GM18502 (cell line): ENCODE measurements at regions not wholly inside any gene's neighbourhood (a gene's known extent, or its start where the extent isn't known, plus 50 kb on each side); places are given as distances from the start of the nearest gene placed in this dataset.

Experiments used
- ATAC-seq: cut with Tn5 transposase; IDR thresholded peaks from one replicate; pipeline ENCODE4 v1.9.1; 2021; ENCODE audit warnings: mild to moderate bottlenecking; ENCODE audit not compliant: unreplicated experiment, poor library complexity

DNA sequence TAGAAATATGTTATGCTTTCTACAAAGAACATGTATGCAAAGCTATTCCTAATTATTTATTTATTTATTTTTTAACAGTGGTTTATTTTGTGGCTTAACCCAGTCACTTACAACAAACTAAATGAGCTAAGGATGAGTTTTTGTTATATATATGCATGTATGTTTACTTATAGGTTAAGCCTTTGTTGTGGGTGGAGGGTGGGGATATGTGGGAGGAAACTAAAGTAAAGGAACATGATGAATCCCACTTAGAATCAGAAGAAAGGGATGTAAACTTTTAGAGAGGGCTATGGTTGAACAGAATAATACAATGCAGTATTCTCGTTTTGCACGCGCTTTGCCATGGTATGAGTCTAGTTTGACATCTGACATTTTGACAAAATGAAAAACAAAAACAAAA, 321.0 kb upstream of the RUNX1 start:
- ATAC-seq, result no peak

DNA sequence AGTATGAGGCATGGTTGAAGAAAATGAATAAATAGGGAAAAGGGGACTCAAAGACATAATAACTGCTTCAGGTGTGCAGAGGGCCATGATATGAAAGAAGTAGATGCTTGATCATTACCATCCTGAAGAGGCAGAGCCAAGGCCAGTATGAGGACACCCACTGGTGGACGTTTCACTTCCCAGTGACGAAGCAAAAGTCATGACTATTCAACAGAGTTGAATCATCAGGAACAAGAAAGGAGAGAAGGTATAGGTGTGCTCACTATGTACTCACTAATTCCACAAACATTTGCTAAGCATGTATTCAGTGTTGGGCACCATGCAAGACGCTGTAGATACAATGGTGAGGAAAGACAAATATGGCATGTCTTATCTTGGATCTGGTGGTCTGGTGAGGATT, 319.2 kb upstream of the RUNX1 start:
- no peak for ATAC-seq

DNA sequence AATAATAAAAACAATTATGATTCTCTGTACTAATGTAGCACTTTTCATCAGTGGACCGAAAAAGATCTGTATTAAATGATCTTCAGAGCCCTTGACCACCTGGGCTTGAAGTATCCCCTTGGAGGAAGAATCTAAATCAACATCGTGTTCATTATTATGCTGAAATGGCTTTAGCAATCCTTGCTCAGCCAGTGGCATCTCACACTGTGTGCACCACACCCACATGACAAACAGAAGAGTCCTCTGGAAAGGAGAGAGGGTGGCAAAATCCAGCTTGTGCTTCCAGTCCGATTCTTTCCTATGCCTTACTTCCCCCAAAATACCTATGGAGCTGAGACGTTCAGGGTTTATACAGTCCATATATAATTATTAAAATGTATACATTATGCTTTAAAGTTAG, 318.5 kb upstream of the RUNX1 start:
- ATAC-seq, result no peak

DNA sequence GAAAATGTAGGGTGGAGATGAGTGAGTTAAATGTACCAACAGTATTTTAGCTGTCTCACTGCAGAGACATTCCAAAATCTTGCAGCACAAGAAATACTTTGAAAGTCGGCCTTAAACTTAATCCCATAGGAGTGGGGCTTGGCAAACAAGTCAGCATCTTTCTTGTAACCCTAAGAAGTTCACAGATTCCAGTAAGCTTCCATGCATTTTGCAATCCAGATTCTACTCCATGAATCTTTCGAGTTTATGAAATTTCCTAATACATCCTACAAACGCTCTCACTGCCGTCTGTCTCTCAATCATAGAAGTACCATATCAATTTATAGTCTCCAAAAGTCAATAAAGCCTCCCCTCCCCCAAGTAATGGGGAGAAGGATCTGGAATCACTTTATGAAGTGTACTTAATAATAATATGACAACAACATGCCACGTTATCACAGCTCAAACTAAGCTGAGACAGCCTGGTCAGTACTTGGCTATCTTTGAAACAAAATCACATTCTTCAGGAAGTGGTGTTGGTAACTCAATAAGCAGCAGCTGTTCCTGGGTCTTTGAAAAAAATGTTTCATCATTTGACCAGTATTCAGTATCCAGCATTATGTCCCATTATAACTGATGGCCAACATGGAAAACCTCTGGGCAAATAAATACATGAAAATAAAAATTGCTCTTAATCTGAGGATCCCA, 317.4 kb upstream of the RUNX1 start:
- ATAC-seq, result no peak

DNA sequence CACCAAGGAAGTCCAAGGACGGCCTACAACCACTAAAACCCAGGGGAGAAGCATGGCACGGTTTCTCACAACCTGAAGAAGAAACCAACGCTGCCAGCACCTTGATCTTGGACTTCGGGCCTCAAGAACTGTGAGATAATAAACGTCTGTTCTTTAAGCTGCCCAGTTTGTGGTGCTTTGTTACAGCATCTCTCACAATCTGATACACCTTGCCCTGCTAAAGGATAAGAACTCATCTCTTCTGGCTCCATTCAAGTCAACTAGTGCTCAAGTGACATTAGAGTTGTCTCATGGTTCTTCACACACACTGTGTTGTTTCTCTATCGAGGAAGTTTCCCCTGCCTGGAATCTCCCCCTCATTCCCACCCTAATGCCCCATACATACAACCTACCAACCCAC, 314.4 kb upstream of the RUNX1 start:
- no peak for ATAC-seq

DNA sequence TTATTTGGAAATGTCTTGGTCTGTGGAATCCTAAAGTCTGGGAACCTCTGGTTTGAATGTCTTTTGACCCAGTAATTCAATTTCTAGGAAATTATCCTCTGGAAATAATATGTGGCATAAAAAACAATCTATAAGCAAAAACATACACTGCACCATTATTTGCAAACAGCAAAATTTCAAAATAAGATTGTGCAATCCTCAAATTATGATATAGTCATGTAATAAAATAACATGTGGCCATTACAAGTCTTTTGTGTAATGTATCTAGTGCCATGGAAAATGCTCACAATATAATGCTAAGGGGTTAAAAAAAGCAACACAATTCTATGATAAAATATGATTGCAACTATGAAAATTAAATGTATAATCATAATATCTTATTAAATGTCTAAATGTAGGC, 312.9 kb upstream of the RUNX1 start:
- no peak for ATAC-seq

DNA sequence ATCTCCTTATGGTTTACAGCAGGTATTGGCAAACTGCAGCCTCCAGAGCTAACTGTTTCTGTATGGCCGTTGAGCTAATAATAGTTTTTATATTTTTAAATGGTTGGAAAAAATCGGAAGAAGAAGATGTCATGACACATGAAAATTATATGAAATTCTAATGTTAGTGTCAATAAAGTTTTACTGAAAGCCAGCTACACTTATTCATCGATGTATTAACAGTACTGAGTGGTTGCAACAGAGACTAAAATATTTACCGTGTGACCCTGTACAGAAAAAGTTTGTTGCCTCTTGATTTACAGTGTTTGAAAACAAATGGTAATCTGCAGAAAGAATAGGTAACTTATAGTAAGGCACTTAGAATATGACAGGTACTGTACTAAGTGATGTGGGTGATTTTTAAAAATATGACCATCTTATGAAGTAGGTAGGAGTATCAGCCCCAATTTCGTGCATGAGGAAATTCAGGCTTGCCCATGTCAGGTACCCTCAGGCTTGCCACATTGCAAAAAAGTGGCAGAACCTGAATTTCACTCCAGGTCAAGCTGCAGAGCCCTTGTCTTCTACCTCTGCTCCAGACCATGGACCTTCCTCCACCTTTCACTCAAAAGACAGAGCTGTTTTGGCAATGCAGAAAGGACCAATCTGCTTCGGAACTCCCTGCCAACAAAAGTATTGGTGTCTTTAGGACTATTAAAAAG, 311.9 kb upstream of the RUNX1 start:
- ATAC-seq, result no peak

DNA sequence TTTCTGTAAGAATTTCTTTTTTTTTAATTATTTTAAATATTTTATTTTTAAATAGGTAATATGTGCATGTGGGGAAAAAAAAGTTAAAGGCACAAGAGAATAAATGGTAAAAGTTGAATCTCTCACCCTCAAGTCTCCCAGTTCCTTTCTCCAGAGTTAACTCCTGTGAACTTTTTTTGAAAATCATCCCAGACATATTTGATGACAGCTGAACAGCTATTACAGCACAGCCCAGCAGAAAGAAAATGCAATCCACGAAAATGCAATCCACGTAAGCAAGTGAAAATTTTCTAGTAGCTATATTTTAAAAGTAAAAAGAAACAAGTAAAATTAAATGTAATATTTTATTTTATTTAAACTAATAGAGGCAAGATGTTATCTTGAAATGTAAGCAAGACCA, 310.0 kb upstream of the RUNX1 start:
- no peak for ATAC-seq

DNA sequence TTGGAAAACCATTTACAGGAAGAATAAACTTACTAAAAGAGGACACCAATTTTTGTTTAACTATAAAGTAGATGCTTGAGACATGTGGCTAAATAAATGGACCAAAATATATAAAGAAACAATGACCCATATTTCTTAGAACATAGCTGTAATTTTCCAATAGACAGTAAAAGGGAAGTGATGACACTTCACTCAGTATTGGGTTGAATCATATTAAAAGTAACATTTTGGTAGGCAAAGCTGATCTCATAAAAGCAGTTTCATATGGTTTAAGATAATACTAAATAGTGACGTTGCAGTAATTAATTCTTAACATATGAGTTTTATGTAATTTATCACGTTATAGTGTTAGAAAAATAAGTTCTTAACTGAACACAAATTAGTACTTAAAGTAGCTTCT, 308.9 kb upstream of the RUNX1 start:
- ATAC-seq, result no peak

DNA sequence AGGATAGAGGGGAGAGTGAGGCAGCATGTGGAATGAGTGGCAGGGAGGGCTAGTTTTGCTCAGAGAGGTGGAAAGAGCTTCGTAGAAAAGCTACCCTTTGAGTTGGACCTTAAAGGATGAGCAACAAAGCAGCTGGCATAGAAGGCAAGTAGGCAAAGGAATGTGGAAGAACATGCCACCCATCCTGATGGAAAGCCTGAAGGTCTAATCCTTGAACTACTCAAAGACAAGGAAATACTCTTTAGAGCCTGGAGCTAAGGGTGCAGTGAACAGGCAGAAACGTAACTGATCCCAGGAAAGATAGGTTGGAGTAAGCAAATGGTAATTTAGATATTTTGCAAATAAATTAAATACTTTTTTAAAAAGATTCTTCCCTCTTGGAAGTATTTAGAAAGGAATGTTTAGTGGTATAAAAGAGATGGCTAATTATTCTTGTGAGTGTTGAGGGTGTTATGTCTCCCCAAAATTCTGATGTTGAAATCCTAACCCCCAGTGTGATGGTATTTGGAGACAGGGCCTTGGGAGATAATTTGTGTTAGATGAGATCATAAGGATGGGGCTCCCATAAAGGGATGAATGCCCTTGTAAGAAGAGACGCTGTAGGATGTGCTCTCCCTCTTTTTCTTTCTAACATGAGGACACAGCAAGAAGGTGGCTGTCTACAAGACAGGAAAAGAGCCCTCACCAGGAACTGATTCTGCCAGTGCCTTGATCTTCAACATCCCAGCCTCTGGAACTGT, 308.1 kb upstream of the RUNX1 start:
- no peak for ATAC-seq

DNA sequence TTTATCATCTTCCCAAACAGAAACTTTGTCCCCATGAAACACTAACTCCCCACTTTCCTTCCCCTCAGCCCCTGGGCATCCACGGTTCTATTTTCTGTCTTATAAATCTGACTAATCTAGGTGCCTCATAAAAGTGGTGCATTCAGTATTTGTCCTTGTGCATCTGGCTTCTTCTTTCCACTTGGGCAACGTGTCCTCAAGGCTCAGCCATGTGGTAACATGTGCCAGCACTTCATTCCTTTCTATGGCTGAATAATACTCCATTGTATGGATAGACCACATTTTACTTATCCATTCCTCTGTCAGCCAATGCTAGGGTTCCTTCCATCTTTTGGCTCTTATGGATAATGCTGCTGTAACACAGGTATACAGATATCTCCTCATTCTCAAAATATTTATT, 305.0 kb upstream of the RUNX1 start:
- ATAC-seq, result no peak

DNA sequence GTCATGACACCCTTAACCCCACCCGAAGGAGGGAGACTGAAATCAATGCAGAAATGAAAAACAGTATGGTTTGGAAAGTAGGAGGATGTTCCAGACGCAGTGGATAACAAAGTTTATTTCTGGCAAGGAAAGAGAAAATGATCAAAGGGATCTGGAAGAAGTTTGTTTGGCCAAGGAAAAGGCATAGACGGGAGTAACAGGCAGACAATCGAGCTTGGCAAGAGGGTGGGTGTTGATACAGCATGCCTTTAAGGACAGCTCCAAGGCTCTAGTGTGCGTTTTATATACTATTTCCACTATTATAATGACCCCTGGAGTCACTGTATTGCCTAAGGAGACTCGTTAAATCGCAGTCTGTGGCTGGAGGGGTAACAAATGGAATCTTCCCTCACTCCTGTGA, 303.7 kb upstream of the RUNX1 start:
- ATAC-seq, result no peak

DNA sequence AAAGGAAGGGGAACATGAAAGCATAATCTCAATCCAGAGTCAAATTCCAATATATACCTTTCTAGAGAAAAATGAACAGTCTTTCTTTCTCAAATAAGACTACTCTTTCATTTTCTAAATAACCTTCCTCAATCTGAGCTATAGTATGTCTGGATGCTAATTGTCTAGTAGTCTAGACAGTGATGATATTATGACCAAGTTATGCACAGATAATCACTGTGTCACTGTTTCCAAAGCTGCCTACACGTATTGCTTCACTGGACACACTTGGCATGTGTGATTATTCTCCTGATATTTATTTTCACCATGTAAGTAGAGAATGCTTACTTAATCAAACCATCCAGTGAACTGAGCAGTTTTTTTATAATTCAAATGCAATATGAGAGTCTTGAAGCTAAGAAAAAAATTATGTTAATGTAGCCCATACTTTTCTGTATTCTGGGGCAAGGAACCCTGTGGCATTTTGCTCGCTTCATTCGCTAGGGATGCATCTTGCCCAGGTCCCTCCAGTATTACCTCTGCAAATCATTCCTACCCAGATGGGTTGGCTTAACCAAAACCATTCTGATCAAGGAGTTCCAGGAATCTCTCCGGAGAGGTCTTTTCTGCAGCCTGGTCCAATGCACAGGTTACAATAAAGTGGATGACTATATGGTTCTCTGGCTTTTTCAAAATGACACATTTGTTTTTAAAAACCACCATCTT, 303.1 kb upstream of the RUNX1 start:
- no peak for ATAC-seq

DNA sequence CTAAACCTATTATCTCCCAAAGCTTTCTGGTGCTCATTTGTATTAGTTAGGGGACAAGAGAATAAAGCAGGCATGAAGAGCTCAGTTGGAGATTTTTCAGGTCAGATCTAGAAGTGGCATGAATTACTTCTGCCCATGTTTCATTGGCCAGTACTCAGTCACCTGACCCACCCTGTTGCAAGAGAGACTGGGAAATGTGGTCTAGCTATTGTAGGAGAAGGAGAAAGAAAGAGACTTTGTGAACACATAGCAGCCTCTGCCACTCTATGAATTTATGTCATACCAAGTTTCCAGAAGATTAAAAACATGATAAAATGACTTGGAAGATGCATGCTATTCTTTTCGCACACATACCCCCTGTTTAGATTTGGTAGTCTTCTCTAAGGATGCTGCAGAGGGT, 302.3 kb upstream of the RUNX1 start:
- no peak for ATAC-seq

DNA sequence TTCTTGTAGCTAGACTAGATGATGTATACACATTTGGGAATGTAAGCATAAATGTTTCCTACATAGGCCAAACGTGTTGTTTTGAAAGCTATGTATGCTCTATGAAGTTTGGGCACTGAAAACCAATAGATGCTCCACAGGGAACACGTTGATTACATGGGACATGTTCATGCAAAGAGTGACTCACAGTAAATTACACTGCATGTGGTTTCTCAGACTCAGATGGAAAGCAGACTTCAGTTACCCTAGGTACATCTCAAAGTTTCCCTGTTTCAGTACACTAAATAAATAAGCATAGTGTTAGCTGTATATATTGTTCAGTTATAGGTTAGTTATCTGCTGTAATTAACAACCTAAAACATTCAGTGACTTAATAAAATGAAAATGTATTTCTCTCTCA, 301.9 kb upstream of the RUNX1 start:
- ATAC-seq, result no peak

DNA sequence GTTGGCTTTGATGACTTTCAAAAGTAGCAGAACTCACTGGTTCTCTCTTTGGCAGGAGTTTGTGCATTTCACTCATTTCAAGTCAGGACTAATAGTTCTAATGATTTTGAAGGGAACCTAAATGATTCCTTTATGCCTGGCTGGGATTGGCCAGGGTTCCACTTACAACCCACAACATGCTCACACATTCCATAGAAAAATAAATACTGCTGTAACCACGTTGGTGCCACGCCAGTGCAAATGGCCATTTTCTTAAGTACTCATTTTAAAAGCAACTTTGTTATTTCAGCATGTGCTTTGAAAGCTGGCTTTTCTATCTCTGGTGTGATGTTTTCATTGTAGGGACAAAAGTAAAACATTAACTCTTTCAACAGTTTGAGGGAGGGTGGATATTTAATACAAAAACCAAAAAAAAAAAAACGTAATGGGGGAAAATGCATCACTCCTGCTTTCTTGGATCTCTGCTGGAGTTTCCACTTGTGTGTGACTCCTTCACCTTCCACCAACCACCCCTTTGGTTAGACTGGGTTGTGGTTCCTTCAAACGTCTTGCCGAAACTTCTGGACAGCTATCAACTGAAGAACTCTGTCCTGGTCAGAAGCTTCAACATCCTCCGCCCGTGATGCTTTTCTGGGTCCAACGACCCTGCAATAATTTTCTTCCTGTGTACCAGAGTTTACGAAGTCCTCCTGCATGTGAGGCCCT, 300.4 kb upstream of the RUNX1 start:
- ATAC-seq, result no peak

DNA sequence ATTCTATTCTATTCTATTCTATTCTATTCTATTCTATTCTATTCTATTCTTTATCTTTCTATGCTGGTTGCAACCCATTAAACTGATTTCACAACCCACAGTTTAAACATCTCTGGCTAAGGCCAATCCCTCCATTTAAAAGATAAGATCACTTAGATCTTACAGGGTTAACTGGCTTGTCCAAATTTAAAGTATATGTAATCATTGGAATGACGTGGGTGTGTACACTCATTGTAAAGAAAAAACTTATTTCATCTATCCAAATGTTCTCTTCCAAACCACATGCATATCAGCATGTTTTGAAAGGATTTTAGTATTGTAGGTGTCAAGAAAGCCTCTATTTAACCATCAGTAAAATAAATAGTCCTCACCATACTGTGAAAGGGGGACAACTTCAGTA, 299.6 kb upstream of the RUNX1 start:
- no peak for ATAC-seq

DNA sequence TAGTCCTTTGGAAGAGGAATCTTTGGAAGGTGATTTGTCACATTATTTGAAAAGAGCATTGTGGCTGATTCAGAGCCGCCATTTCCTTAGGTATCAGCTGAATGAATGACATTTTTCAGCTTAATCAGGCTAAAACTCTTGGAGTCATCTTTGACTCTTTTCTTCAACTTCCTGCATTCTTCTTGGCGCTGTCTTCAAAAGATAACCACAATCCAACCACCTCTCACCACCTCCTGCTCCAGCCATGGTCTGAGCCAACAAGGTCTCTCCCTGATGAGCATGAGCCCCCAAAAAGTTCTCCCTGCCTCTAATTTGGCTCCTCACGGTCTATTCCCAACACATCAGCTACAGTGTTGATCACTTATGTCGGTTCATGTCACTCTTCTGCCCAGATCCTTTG, 297.6 kb upstream of the RUNX1 start:
- no peak for ATAC-seq

DNA sequence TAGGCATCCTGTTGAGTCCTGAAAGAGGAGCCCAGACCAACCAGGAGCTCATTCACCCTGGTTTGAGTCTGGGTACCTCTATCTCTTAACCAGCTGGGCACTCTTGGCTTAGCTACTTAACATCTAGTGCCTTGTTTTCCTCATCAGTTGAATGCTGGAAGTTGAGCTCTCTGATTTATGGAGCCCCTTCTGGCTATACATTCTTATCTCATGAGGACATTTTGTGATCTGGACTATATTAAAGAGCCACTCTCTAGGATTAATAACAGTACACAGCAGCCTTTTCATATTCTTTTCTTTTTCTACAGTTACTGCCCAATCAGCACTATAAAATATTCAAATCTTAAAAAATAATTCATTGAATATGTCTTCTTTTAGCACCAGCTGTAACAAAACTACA, 296.9 kb upstream of the RUNX1 start:
- no peak for ATAC-seq

DNA sequence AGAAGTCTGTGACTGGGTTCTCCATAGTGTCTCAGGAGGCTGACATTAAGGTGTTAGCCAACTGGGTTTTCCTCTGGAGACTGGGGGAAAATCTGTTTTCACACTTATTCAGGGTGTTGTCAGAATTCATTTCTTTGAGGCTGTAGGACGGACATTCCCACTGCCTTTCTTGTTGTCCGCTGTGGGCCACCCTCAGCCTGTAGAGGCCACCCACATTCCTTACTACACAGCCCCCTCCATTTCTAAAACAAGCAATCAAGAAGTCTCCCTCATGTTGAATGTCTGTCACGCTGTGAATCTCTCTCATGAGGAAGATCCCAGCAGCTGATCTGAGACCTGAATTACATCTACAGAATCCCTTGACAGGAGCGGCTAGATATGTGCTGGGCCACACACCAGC, 295.5 kb upstream of the RUNX1 start:
- ATAC-seq, result no peak
